GM13976 (cell line): ENCODE measurements at regions not wholly inside any gene's neighbourhood (a gene's known extent, or its start where the extent isn't known, plus 50 kb on each side); places are given as distances from the start of the nearest gene placed in this dataset.

Experiments used
- DNase-seq: peaks from one replicate; pipeline ENCODE4 v3.0.0; 2012; ENCODE audit warnings: low spot score
- CTCF ChIP-seq: IDR thresholded peaks from 2 replicates; pipeline ENCODE4 v1.5.1; 2012; ENCODE audit warnings: borderline replicate concordance, mild to moderate bottlenecking; ENCODE audit not compliant: insufficient read depth; ENCODE audit errors: extremely low read depth, missing control alignments, control extremely low read depth
- in situ Hi-C: fragments of 300-500 bp; cut with MboI; formaldehyde crosslinking; loops from one replicate; pipeline ENCODE4 v1.12.0; 2022; ENCODE audit warnings: low sequenced_read_pairs, mixed read lengths, inconsistent platforms; ENCODE audit not compliant: unreplicated experiment

GRCh38 chr12:88921890-88922532 is 341.7 kb upstream of the KITLG start:
- DNase-seq: no peak
- no peak for TF ChIP-seq CTCF
- in situ Hi-C loops: no loop called here

GRCh38 chr12:88921434-88921833 is 341.2 kb upstream of the KITLG start:
- in situ Hi-C loops: no loop called here
- no peak for DNase-seq

GRCh38 chr12:88918161-88918560 is 337.9 kb upstream of the KITLG start:
- no peak for TF ChIP-seq CTCF
- in situ Hi-C loops: no loop called here
- no peak for DNase-seq

More at GRCh38 chr12:88921434-88921833, 341.2 kb upstream of the KITLG start:
- no peak for TF ChIP-seq CTCF

- TF ChIP-seq CTCF: no peak
- in situ Hi-C loops: no loop called here
- no peak for DNase-seq
Measured at GRCh38 chr12:88914967-88915366, 334.7 kb upstream of the KITLG start.

- no peak for DNase-seq
- in situ Hi-C loops: no loop called here
- TF ChIP-seq CTCF: no peak
Measured at GRCh38 chr12:88909510-88909909, 329.2 kb upstream of the KITLG start.

- in situ Hi-C loops: no loop called here
- TF ChIP-seq CTCF: no peak
- DNase-seq: no peak
Measured at GRCh38 chr12:88908345-88908744, 328.1 kb upstream of the KITLG start.
